Erythroblast (primary cell): ENCODE measurements at regions not wholly inside any gene's neighbourhood (a gene's known extent, or its start where the extent isn't known, plus 50 kb on each side); places are given as distances from the start of the nearest gene placed in this dataset.

Experiments used
- GATA1 ChIP-seq: IDR thresholded peaks from 2 replicates; pipeline ENCODE4 v1.6.1; 2011; ENCODE audit warnings: low read depth, mild to moderate bottlenecking, control low read depth, low read length, moderate library complexity
- POLR2A ChIP-seq: IDR thresholded peaks from 2 replicates; pipeline ENCODE4 v1.6.1; 2011; ENCODE audit warnings: mild to moderate bottlenecking, low read length

- TF ChIP-seq POLR2A (no peak), GATA1 (no peak)
Observed at GRCh38 chr1:229035054-229035747, 235.7 kb upstream of the RAB4A start.
